HEK293 (cell line): ENCODE measurements at regions not wholly inside any gene's neighbourhood (a gene's known extent, or its start where the extent isn't known, plus 50 kb on each side); places are given as distances from the start of the nearest gene placed in this dataset.

Source experiments
- GLIS1 ChIP-seq: fragments of 450-650 bp; formaldehyde crosslinking; IDR thresholded peaks from 2 replicates; pipeline ENCODE4 v1.5.1; 2016; ENCODE audit warnings: missing biosample characterization, missing genetic modification characterization
- RBAK ChIP-seq: fragments of 450-650 bp; formaldehyde crosslinking; IDR thresholded peaks from 2 replicates; pipeline ENCODE4 v1.5.1; 2016; ENCODE audit warnings: missing biosample characterization, missing genetic modification characterization
- SCRT1 ChIP-seq: fragments of 450-650 bp; formaldehyde crosslinking; IDR thresholded peaks from 2 replicates; pipeline ENCODE4 v1.5.1; 2016; ENCODE audit warnings: missing biosample characterization, missing genetic modification characterization, borderline replicate concordance
- ZNF121 ChIP-seq: fragments of 450-650 bp; formaldehyde crosslinking; IDR thresholded peaks from 2 replicates; pipeline ENCODE4 v1.5.1; 2016; ENCODE audit warnings: missing biosample characterization, missing genetic modification characterization
- ZNF133 ChIP-seq: fragments of 450-650 bp; formaldehyde crosslinking; IDR thresholded peaks from 2 replicates; pipeline ENCODE4 v1.5.1; 2016; ENCODE audit warnings: missing biosample characterization, missing genetic modification characterization
- ZNF23 ChIP-seq: fragments of 450-650 bp; formaldehyde crosslinking; IDR thresholded peaks from 2 replicates; pipeline ENCODE4 v1.5.1; 2016; ENCODE audit warnings: missing biosample characterization, missing genetic modification characterization, borderline replicate concordance
- ZNF530 ChIP-seq: fragments of 450-650 bp; formaldehyde crosslinking; IDR thresholded peaks from 2 replicates; pipeline ENCODE4 v1.5.1; 2016; ENCODE audit warnings: low read depth, missing biosample characterization, missing genetic modification characterization
- ZNF558 ChIP-seq: fragments of 450-650 bp; formaldehyde crosslinking; IDR thresholded peaks from 2 replicates; pipeline ENCODE4 v1.5.1; 2016; ENCODE audit warnings: missing biosample characterization, missing genetic modification characterization
- TF ChIP-seq, protein P1 (sequence below): fragments of 450-650 bp; formaldehyde crosslinking; IDR thresholded peaks from 2 replicates; pipeline ENCODE4 v1.5.1; 2016; ENCODE audit warnings: missing biosample characterization, missing genetic modification characterization, borderline replicate concordance
- TF ChIP-seq, protein P2 (sequence below): fragments of 450-650 bp; formaldehyde crosslinking; IDR thresholded peaks from 2 replicates; pipeline ENCODE4 v1.5.1; 2016; ENCODE audit warnings: missing biosample characterization, missing genetic modification characterization
- TF ChIP-seq, protein P3 (sequence below): fragments of 450-650 bp; formaldehyde crosslinking; IDR thresholded peaks from 2 replicates; pipeline ENCODE4 v1.5.1; 2016; ENCODE audit warnings: missing biosample characterization, missing genetic modification characterization
- TF ChIP-seq, protein P4 (sequence below): fragments of 450-650 bp; formaldehyde crosslinking; IDR thresholded peaks from 2 replicates; pipeline ENCODE4 v1.5.1; 2016; ENCODE audit warnings: missing biosample characterization, missing genetic modification characterization, low read depth

DNA sequence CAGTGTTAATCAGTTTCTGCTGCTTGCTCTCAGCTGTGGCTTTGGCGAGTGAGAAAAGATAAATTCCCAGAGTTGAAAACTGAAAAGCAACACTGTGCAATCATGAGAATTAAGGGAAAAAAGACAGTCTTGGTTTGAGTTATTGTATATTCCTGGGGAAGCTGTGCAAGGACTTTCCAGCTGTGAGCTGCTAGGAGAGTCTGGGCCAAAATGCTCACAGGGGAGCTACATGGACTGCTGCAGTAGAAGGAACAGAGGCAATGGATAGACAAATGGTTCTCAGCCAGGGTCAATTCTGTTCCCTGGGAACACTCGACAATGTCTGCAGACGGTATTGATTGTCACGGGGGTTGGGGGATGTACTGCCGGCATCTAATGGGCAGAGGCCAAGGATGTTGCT lies 102.0 kb upstream of the ADAMTS18 start:
- TF ChIP-seq ZNF121 (no peak), ZNF133 (tag by site-specific recombination) (no peak), RBAK (tag by site-specific recombination) (no peak), GLIS1 (tag by site-specific recombination) (no peak), ZNF23 (tag by site-specific recombination) (no peak), ZNF530 (tag by site-specific recombination) (no peak), ZNF558 (tag by site-specific recombination) (no peak), SCRT1 (tag by site-specific recombination) (no peak)
- TF ChIP-seq, protein P1, sequence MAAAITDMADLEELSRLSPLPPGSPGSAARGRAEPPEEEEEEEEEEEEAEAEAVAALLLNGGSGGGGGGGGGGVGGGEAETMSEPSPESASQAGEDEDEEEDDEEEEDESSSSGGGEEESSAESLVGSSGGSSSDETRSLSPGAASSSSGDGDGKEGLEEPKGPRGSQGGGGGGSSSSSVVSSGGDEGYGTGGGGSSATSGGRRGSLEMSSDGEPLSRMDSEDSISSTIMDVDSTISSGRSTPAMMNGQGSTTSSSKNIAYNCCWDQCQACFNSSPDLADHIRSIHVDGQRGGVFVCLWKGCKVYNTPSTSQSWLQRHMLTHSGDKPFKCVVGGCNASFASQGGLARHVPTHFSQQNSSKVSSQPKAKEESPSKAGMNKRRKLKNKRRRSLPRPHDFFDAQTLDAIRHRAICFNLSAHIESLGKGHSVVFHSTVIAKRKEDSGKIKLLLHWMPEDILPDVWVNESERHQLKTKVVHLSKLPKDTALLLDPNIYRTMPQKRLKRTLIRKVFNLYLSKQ (tag by site-specific recombination) = no peak
- TF ChIP-seq, protein P2, sequence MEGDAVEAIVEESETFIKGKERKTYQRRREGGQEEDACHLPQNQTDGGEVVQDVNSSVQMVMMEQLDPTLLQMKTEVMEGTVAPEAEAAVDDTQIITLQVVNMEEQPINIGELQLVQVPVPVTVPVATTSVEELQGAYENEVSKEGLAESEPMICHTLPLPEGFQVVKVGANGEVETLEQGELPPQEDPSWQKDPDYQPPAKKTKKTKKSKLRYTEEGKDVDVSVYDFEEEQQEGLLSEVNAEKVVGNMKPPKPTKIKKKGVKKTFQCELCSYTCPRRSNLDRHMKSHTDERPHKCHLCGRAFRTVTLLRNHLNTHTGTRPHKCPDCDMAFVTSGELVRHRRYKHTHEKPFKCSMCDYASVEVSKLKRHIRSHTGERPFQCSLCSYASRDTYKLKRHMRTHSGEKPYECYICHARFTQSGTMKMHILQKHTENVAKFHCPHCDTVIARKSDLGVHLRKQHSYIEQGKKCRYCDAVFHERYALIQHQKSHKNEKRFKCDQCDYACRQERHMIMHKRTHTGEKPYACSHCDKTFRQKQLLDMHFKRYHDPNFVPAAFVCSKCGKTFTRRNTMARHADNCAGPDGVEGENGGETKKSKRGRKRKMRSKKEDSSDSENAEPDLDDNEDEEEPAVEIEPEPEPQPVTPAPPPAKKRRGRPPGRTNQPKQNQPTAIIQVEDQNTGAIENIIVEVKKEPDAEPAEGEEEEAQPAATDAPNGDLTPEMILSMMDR (tag by site-specific recombination) = no peak
- TF ChIP-seq, protein P3, sequence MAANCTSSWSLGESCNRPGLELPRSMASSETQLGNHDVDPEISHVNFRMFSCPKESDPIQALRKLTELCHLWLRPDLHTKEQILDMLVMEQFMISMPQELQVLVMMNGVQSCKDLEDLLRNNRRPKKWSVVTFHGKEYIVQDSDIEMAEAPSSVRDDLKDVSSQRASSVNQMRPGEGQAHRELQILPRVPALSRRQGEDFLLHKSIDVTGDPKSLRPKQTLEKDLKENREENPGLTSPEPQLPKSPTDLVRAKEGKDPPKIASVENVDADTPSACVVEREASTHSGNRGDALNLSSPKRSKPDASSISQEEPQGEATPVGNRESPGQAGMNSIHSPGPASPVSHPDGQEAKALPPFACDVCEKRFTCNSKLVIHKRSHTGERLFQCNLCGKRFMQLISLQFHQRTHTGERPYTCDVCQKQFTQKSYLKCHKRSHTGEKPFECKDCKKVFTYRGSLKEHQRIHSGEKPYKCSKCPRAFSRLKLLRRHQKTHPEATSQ = no peak
- TF ChIP-seq, protein P4, sequence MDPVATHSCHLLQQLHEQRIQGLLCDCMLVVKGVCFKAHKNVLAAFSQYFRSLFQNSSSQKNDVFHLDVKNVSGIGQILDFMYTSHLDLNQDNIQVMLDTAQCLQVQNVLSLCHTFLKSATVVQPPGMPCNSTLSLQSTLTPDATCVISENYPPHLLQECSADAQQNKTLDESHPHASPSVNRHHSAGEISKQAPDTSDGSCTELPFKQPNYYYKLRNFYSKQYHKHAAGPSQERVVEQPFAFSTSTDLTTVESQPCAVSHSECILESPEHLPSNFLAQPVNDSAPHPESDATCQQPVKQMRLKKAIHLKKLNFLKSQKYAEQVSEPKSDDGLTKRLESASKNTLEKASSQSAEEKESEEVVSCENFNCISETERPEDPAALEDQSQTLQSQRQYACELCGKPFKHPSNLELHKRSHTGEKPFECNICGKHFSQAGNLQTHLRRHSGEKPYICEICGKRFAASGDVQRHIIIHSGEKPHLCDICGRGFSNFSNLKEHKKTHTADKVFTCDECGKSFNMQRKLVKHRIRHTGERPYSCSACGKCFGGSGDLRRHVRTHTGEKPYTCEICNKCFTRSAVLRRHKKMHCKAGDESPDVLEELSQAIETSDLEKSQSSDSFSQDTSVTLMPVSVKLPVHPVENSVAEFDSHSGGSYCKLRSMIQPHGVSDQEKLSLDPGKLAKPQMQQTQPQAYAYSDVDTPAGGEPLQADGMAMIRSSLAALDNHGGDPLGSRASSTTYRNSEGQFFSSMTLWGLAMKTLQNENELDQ = no peak
